ENCODE measurements at regions not wholly inside any gene's neighbourhood (a gene's known extent, or its start where the extent isn't known, plus 50 kb on each side); places are given as distances from the start of the nearest gene placed in this dataset.

DNA sequence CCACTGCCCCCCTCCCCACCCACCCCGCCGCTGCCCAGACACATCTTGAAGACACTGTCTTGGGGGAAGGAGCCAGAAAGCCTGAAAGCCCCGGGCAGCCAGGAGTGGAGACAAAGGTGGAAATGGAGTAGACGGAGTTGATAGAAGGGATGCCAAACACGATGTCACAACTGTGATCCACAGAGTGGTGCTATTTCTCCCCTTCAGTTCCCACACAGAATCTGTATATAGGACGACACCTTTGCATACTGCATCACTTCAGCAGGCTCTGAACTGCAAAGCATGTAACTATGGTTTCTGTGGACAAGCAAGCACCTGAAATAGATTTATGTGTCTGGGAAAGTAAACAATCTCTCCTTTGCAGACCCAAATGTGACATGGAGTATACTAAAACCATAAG, 56.4 kb upstream of the F13A1 start:
- TF ChIP-seq POLR2A (IDR thresholded peaks at IDR 0.05) (no peak), EP300 (IDR thresholded peaks at IDR 0.05) (no peak), POLR2AphosphoS5 (IDR thresholded peaks at IDR 0.05) (no peak)
- TF ChIP-seq, protein P1, sequence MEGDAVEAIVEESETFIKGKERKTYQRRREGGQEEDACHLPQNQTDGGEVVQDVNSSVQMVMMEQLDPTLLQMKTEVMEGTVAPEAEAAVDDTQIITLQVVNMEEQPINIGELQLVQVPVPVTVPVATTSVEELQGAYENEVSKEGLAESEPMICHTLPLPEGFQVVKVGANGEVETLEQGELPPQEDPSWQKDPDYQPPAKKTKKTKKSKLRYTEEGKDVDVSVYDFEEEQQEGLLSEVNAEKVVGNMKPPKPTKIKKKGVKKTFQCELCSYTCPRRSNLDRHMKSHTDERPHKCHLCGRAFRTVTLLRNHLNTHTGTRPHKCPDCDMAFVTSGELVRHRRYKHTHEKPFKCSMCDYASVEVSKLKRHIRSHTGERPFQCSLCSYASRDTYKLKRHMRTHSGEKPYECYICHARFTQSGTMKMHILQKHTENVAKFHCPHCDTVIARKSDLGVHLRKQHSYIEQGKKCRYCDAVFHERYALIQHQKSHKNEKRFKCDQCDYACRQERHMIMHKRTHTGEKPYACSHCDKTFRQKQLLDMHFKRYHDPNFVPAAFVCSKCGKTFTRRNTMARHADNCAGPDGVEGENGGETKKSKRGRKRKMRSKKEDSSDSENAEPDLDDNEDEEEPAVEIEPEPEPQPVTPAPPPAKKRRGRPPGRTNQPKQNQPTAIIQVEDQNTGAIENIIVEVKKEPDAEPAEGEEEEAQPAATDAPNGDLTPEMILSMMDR (IDR thresholded peaks at IDR 0.05): no peak
